ENCODE measurements at regions not wholly inside any gene's neighbourhood (a gene's known extent, or its start where the extent isn't known, plus 50 kb on each side); places are given as distances from the start of the nearest gene placed in this dataset.

DNA sequence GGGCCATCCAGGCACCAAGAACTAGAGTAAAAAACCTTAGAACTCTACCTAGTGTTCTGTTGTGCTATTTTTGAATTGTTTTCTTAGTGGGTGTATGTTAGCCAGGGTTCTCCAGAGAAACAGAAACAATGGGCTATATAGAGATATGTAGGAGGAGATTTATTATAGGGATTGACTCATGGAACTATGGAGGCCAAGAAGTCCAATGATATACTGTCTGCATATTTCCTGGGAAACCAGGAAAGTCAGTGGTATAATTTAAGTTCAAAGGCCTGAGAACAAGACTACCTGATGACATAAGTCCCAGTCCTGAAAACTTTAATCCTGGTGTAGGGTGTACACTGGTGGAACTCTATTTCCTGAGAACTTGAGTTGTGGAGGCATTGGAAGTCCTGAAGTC lies 108.7 kb upstream of the ACVR1 start:
- no peak overlapping the region for H3K4me2 ChIP-seq
- H3K4me3 ChIP-seq (IDR thresholded peaks at IDR 0.05; ENCODE audit: insufficient read depth, low read depth, low read length), result no peak overlapping the region
- no peak overlapping the region for H3K27ac ChIP-seq
- H3K79me2 ChIP-seq (ENCODE audit: insufficient read depth, low read depth), result no peaks in the 10 kb centered on the region
- H4K20me1 ChIP-seq (ENCODE audit: insufficient read depth), result no peaks in the 10 kb centered on the region
- H3K9ac ChIP-seq, result no peak overlapping the region
- no peak for TF ChIP-seq CTCF (conservative IDR thresholded peaks at IDR 0.05; ENCODE audit: low read depth, low read length)
- no peak overlapping the region for H2AFZ ChIP-seq (ENCODE audit: low read depth)
- H3K36me3 ChIP-seq (ENCODE audit: insufficient read depth), result no peaks in the 10 kb centered on the region
- H3K27me3 ChIP-seq (ENCODE audit: insufficient read depth, low read depth), result no peaks in the 10 kb centered on the region
- H3K4me1 ChIP-seq (ENCODE audit: low read depth, poor library complexity, severe bottlenecking), result no peaks in the 10 kb centered on the region

DNA sequence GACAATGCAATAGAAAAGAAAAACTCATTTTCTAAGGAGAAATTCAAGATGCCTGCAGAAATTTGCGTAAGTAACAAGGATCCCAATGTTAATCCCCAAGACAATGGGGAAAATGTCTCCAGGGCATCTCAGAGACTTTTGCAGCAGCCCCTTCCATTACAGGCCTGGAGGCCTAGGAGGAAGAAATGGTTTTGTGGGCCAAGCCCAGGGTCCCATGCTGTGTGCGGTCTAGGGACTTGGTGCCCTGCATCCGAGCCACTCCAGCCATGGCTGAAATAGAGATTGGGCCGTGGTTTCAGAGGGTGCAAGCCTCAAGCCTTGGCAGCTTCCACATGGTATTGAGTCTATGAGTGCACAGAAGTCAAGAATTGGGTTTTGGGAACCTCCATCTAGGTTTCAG lies 103.9 kb upstream of the ACVR1 start:
- TF ChIP-seq CTCF (conservative IDR thresholded peaks at IDR 0.05; ENCODE audit: low read depth, low read length), result no peak
- no peak overlapping the region for H3K4me3 ChIP-seq (IDR thresholded peaks at IDR 0.05; ENCODE audit: insufficient read depth, low read depth, low read length)
- no peaks in the 10 kb centered on the region for H4K20me1 ChIP-seq (ENCODE audit: insufficient read depth)
- no peaks in the 10 kb centered on the region for H3K36me3 ChIP-seq (ENCODE audit: insufficient read depth)
- no peaks in the 10 kb centered on the region for H3K27me3 ChIP-seq (ENCODE audit: insufficient read depth, low read depth)
- H3K79me2 ChIP-seq (ENCODE audit: insufficient read depth, low read depth), result no peaks in the 10 kb centered on the region
- H3K4me1 ChIP-seq (ENCODE audit: low read depth, poor library complexity, severe bottlenecking), result no peaks in the 10 kb centered on the region
- H3K4me2 ChIP-seq, result no peak overlapping the region
- H2AFZ ChIP-seq (ENCODE audit: low read depth), result no peak overlapping the region
- no peak overlapping the region for H3K27ac ChIP-seq
- H3K9ac ChIP-seq, result no peak overlapping the region

- Histone ChIP-seq H3K79me2 (ENCODE audit: insufficient read depth, low read depth) (no peaks in the 10 kb centered on the region), H3K4me3 (IDR thresholded peaks at IDR 0.05; ENCODE audit: insufficient read depth, low read depth, low read length) (no peak overlapping the region), H3K4me2 (no peak overlapping the region), H3K4me1 (ENCODE audit: low read depth, poor library complexity, severe bottlenecking) (peaks cover 8% of the 10 kb centered on the region), H3K27me3 (ENCODE audit: insufficient read depth, low read depth) (no peaks in the 10 kb centered on the region), H3K9ac (no peak overlapping the region), H3K27ac (no peak overlapping the region), H2AFZ (ENCODE audit: low read depth) (no peak overlapping the region), H4K20me1 (ENCODE audit: insufficient read depth) (no peaks in the 10 kb centered on the region), H3K36me3 (ENCODE audit: insufficient read depth) (no peaks in the 10 kb centered on the region)
- no peak for TF ChIP-seq CTCF (conservative IDR thresholded peaks at IDR 0.05; ENCODE audit: low read depth, low read length)
Measured at GRCh38 chr2:157971702-157972101, 95.6 kb upstream of the ACVR1 start.

- no peak for TF ChIP-seq CTCF (conservative IDR thresholded peaks at IDR 0.05; ENCODE audit: low read depth, low read length)
- no peak overlapping the region for H2AFZ ChIP-seq (ENCODE audit: low read depth)
- no peaks in the 10 kb centered on the region for H3K79me2 ChIP-seq (ENCODE audit: insufficient read depth, low read depth)
Measured at GRCh38 chr2:157967856-157968255, 91.7 kb upstream of the ACVR1 start.

GRCh38 chr2:157959249-157959648 lies 83.1 kb upstream of the ACVR1 start:
- Histone ChIP-seq H3K36me3 (ENCODE audit: insufficient read depth) (no peaks in the 10 kb centered on the region), H3K27ac (no peak overlapping the region), H3K9ac (no peak overlapping the region), H3K4me1 (ENCODE audit: low read depth, poor library complexity, severe bottlenecking) (no peaks in the 10 kb centered on the region), H4K20me1 (ENCODE audit: insufficient read depth) (no peaks in the 10 kb centered on the region), H3K79me2 (ENCODE audit: insufficient read depth, low read depth) (no peaks in the 10 kb centered on the region), H3K4me2 (no peak overlapping the region), H3K27me3 (ENCODE audit: insufficient read depth, low read depth) (no peaks in the 10 kb centered on the region), H2AFZ (ENCODE audit: low read depth) (no peak overlapping the region), H3K4me3 (IDR thresholded peaks at IDR 0.05; ENCODE audit: insufficient read depth, low read depth, low read length) (no peak overlapping the region)
- no peak for TF ChIP-seq CTCF (conservative IDR thresholded peaks at IDR 0.05; ENCODE audit: low read depth, low read length)

More at GRCh38 chr2:157967856-157968255, 91.7 kb upstream of the ACVR1 start:
- Histone ChIP-seq H3K36me3 (ENCODE audit: insufficient read depth) (no peaks in the 10 kb centered on the region), H3K27ac (no peak overlapping the region), H3K4me3 (IDR thresholded peaks at IDR 0.05; ENCODE audit: insufficient read depth, low read depth, low read length) (no peak overlapping the region), H3K4me1 (ENCODE audit: low read depth, poor library complexity, severe bottlenecking) (peaks cover 8% of the 10 kb centered on the region), H3K9ac (no peak overlapping the region), H4K20me1 (ENCODE audit: insufficient read depth) (no peaks in the 10 kb centered on the region), H3K4me2 (no peak overlapping the region), H3K27me3 (ENCODE audit: insufficient read depth, low read depth) (no peaks in the 10 kb centered on the region)
